DMS114 treated with DMSO at 0.1 percent for 48 hours (cell line): ENCODE measurements at regions not wholly inside any gene's neighbourhood (a gene's known extent, or its start where the extent isn't known, plus 50 kb on each side); places are given as distances from the start of the nearest gene placed in this dataset.

ENCODE experiments used
- DNase-seq: peaks from one replicate; lab custom pipeline; 2025; ENCODE audit not compliant: unreplicated experiment; lab: John Stamatoyannopoulos, UW

GRCh38 chr1:214199585-214199984 lies 81.4 kb upstream of the SMYD2 start:
- DNase-seq = no peak

GRCh38 chr1:214202992-214203391 lies 78.0 kb upstream of the SMYD2 start:
- no peak for DNase-seq

GRCh38 chr1:214205053-214205452 lies 75.9 kb upstream of the SMYD2 start:
- DNase-seq = no peak

- DNase-seq = no peak
Observed at GRCh38 chr1:214208460-214208859, 72.5 kb upstream of the SMYD2 start.

- DNase-seq = no peak
Observed at GRCh38 chr1:214209260-214209808, 71.6 kb upstream of the SMYD2 start.

- DNase-seq = no peak
Observed at GRCh38 chr1:214213136-214213535, 67.8 kb upstream of the SMYD2 start.

GRCh38 chr1:214214851-214215250 lies 66.1 kb upstream of the SMYD2 start:
- DNase-seq = no peak

- DNase-seq = no peak
Observed at GRCh38 chr1:214215583-214215982, 65.4 kb upstream of the SMYD2 start.

GRCh38 chr1:214216021-214216420 lies 64.9 kb upstream of the SMYD2 start:
- no peak for DNase-seq

GRCh38 chr1:214216779-214217178 lies 64.2 kb upstream of the SMYD2 start:
- DNase-seq = no peak

- no peak for DNase-seq
Observed at GRCh38 chr1:214219902-214220301, 61.1 kb upstream of the SMYD2 start.

- DNase-seq = no peak
Observed at GRCh38 chr1:214220891-214221290, 60.1 kb upstream of the SMYD2 start.

- no peak for DNase-seq
Observed at GRCh38 chr1:214224611-214225354, 56.2 kb upstream of the SMYD2 start.

- DNase-seq = no peak
Observed at GRCh38 chr1:214228976-214229375, 52.0 kb upstream of the SMYD2 start.

- no peak for DNase-seq
Observed at GRCh38 chr1:214229736-214230135, 51.2 kb upstream of the SMYD2 start.
